ENCODE measurements at regions not wholly inside any gene's neighbourhood (a gene's known extent, or its start where the extent isn't known, plus 50 kb on each side); places are given as distances from the start of the nearest gene placed in this dataset.

DNA sequence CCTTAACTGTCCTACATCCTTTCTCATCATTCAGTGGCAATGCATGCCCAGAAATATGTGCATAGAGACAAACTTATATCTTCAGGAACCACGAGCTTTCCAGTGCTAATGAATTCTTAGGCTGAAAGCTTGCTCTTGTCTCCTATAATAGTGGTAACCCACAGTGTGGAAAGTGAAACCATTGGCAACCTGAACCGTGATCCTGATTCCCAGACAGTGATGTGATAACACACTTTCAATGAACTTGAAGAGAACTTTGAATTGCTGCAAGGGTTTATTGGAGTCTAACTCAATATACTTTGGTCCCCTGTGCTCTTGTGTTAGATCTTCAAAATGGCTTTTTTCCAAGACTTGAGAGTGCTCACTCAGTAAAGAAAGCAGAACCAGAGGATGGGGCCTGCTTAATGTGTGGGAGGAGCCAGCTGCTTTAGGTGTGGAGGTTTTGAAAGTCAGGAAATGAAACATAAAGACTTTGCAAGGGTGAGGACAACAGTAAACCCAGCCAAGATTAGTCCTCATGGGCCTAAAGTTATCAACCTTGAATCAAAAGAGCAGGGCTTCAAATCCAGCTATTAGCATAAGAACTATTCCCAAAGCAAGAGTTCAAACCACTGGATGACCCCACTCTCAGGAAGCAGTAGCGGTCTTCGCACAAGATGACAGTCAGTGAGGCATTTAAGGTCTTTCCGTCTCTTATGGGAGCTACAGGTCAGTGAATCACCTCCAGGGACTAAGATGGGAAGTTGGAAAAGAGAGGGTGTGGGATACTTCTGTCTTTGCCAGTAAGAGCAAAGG lies 332.4 kb upstream of the NRP1 start:
- no TSS peak for BruUV-seq (replicated peaks)
- Mint-ChIP-seq H3K4me1 (ENCODE audit: low read depth, unreplicated experiment) (peaks cover 1% of the 10 kb centered on the region), H3K27me3 (ENCODE audit: insufficient read depth, unreplicated experiment) (no peaks in the 10 kb centered on the region), H3K27ac (ENCODE audit: unreplicated experiment) (no peak overlapping the region), H3K36me3 (ENCODE audit: insufficient read depth, unreplicated experiment) (no peaks in the 10 kb centered on the region), H3K9me3 (ENCODE audit: unreplicated experiment) (peaks cover 12% of the 10 kb centered on the region), H3K4me3 (ENCODE audit: unreplicated experiment) (no peak overlapping the region)
- no peak for DNase-seq
- intact Hi-C loops (cut with micrococcal nuclease; ENCODE audit: unreplicated experiment) = no loop called here
- CTCF ChIA-PET = no interaction called here
- POLR2A ChIA-PET = no interaction called here
- Histone ChIP-seq H3K9me3 (peaks cover 13% of the 10 kb centered on the region), H3K36me3 (ENCODE audit: control insufficient read depth, insufficient read depth, low read length) (no peaks in the 10 kb centered on the region), H3K4me3 (ENCODE audit: low read depth, low read length) (no peak overlapping the region), H3K27me3 (replicated peaks; ENCODE audit: control insufficient read depth, insufficient read depth, low read length) (no peaks in the 10 kb centered on the region), H3K4me1 (no peaks in the 10 kb centered on the region)
- TF ChIP-seq, protein P1, sequence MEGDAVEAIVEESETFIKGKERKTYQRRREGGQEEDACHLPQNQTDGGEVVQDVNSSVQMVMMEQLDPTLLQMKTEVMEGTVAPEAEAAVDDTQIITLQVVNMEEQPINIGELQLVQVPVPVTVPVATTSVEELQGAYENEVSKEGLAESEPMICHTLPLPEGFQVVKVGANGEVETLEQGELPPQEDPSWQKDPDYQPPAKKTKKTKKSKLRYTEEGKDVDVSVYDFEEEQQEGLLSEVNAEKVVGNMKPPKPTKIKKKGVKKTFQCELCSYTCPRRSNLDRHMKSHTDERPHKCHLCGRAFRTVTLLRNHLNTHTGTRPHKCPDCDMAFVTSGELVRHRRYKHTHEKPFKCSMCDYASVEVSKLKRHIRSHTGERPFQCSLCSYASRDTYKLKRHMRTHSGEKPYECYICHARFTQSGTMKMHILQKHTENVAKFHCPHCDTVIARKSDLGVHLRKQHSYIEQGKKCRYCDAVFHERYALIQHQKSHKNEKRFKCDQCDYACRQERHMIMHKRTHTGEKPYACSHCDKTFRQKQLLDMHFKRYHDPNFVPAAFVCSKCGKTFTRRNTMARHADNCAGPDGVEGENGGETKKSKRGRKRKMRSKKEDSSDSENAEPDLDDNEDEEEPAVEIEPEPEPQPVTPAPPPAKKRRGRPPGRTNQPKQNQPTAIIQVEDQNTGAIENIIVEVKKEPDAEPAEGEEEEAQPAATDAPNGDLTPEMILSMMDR (IDR thresholded peaks at IDR 0.05; ENCODE audit: insufficient read depth in 1 of 2, low read depth in 1 of 2, low read length in 1 of 2, severe bottlenecking in 1 of 2, unreplicated experiment in 1 of 2) = no peak

DNA sequence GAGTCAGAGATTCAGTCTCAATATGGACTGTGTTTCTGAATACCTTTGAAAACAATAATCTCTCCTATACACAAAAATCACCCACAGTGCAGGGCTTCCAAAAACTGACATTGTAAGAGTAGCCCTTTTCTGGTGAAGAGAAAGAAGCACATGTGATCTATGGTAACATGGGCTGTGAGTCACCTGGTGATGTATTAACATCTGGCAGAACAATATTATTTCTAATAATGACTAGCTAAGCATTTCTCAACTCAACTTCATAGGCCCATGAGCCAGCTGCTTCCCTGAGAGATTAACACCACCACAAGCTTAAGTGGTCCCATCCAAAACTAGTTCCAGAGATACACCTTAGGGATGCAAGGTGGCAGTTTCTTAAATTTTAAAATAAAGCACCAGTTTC lies 331.0 kb upstream of the NRP1 start:
- Histone ChIP-seq H3K4me1 (no peaks in the 10 kb centered on the region), H3K27me3 (replicated peaks; ENCODE audit: control insufficient read depth, insufficient read depth, low read length) (no peaks in the 10 kb centered on the region), H3K9me3 (peaks cover 13% of the 10 kb centered on the region), H3K36me3 (ENCODE audit: control insufficient read depth, insufficient read depth, low read length) (no peaks in the 10 kb centered on the region), H3K4me3 (ENCODE audit: low read depth, low read length) (no peak overlapping the region)
- BruUV-seq (replicated peaks) = no TSS peak
- TF ChIP-seq, protein P1 (IDR thresholded peaks at IDR 0.05; ENCODE audit: insufficient read depth in 1 of 2, low read depth in 1 of 2, low read length in 1 of 2, severe bottlenecking in 1 of 2, unreplicated experiment in 1 of 2) = no peak
- no peak for DNase-seq
- Mint-ChIP-seq H3K36me3 (ENCODE audit: insufficient read depth, unreplicated experiment) (no peaks in the 10 kb centered on the region), H3K4me3 (ENCODE audit: unreplicated experiment) (no peak overlapping the region), H3K27me3 (ENCODE audit: insufficient read depth, unreplicated experiment) (no peaks in the 10 kb centered on the region), H3K27ac (ENCODE audit: unreplicated experiment) (no peak overlapping the region), H3K4me1 (ENCODE audit: low read depth, unreplicated experiment) (peaks cover 6% of the 10 kb centered on the region), H3K9me3 (ENCODE audit: unreplicated experiment) (peaks cover 12% of the 10 kb centered on the region)
- CTCF ChIA-PET = no interaction called here
- intact Hi-C loops (cut with micrococcal nuclease; ENCODE audit: unreplicated experiment) = no loop called here
- POLR2A ChIA-PET = no interaction called here

DNA sequence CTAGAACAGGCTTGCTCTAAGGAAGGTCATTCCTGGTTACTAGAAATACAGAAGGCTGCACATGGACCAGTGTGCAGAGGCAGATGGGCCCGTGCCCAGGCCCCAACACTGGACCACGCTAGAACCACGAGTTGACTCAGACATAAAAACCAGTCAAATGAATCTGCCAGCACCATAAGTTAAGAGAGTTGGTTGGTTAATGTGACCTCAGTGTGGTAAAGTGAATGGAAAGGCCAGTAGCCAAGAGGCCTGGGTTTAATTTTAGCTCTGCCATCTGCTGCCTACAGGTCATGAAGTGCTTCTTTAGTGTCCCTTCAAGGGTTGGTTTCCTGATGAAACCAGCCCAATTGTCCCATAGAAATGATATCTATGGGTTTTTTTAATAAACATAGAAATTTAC lies 329.6 kb upstream of the NRP1 start:
- no TSS peak for BruUV-seq (replicated peaks)
- POLR2A ChIA-PET = interaction anchor here (0.5 kb wide), 1 partner anchor 786 kb away, joined by 3 read pairs; no protein-coding TSS in a partner anchor
- H3K9me3 Mint-ChIP-seq (ENCODE audit: unreplicated experiment) = peaks cover 12% of the 10 kb centered on the region
- H3K4me1 Mint-ChIP-seq (ENCODE audit: low read depth, unreplicated experiment) = peaks cover 6% of the 10 kb centered on the region
- CTCF ChIA-PET = no interaction called here
- no peak overlapping the region for H3K4me3 Mint-ChIP-seq (ENCODE audit: unreplicated experiment)
- intact Hi-C loops (cut with micrococcal nuclease; ENCODE audit: unreplicated experiment) = no loop called here
- H3K36me3 Mint-ChIP-seq (ENCODE audit: insufficient read depth, unreplicated experiment) = no peaks in the 10 kb centered on the region
- no peaks in the 10 kb centered on the region for H3K27me3 Mint-ChIP-seq (ENCODE audit: insufficient read depth, unreplicated experiment)
- H3K9me3 ChIP-seq = peaks cover 13% of the 10 kb centered on the region
- H3K27me3 ChIP-seq (replicated peaks; ENCODE audit: control insufficient read depth, insufficient read depth, low read length) = no peaks in the 10 kb centered on the region
- DNase-seq = no peak
- H3K4me1 ChIP-seq = no peaks in the 10 kb centered on the region
- H3K27ac Mint-ChIP-seq (ENCODE audit: unreplicated experiment) = no peak overlapping the region
- TF ChIP-seq, protein P1 (IDR thresholded peaks at IDR 0.05; ENCODE audit: insufficient read depth in 1 of 2, low read depth in 1 of 2, low read length in 1 of 2, severe bottlenecking in 1 of 2, unreplicated experiment in 1 of 2) = no peak
- H3K36me3 ChIP-seq (ENCODE audit: control insufficient read depth, insufficient read depth, low read length) = no peaks in the 10 kb centered on the region; the same call in 1 of the 2 replicates
- no peak overlapping the region for H3K4me3 ChIP-seq (ENCODE audit: low read depth, low read length)

All from Caco-2 (cell line).